ENCODE measurements at regions not wholly inside any gene's neighbourhood (a gene's known extent, or its start where the extent isn't known, plus 50 kb on each side); places are given as distances from the start of the nearest gene placed in this dataset.

DNA sequence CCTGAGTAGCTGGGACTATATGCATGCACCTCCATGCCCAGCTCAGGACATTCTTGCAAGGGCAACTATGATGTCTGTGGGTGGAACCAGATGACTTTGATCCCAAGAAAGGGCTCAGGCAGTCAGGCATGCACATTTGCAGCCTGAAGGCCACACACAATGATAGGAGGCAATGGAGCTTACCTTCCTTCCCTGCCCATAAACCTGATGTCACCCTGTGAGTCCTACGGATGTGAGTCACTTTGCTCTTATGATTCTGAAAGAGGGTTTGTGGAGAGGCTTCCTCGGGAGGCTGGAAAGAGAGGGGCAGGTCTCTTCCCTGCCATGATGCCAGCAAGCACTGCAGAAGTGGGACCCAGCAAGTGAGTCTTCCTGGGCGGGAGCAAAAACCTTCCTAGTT lies 202.4 kb downstream of the LY86 start:
- Histone ChIP-seq H3K9ac (ENCODE audit: extremely low read depth, insufficient read length, low read length) (no peak overlapping the region), H3K14ac (ENCODE audit: insufficient read depth, low read length) (no peak overlapping the region)

More for the DNA sequence above, 202.4 kb downstream of the LY86 start:
- Histone ChIP-seq H4K20me1 (ENCODE audit: control insufficient read depth, insufficient read depth, insufficient read length) (no peaks in the 10 kb centered on the region), H3K4ac (ENCODE audit: low read depth, low read length) (no peak overlapping the region), H4K5ac (ENCODE audit: insufficient read length, low read depth, low read length) (no peak overlapping the region), H3T11ph (ENCODE audit: low read length) (no peak overlapping the region), H4K8ac (replicated peaks; ENCODE audit: insufficient read length, low read depth, low read length) (no peak overlapping the region), H3K79me1 (ENCODE audit: insufficient read depth, low read depth, low read length, poor library complexity, severe bottlenecking) (no peaks in the 10 kb centered on the region), H2BK20ac (ENCODE audit: low read depth, low read length, poor library complexity, severe bottlenecking) (no peak overlapping the region), H2BK12ac (ENCODE audit: insufficient read length, low read depth, low read length) (no peak overlapping the region), H4K91ac (ENCODE audit: insufficient read length, low read depth, low read length) (no peak overlapping the region), H3K9me3 (ENCODE audit: control insufficient read depth, low read depth, low read length) (no peaks in the 10 kb centered on the region), H2BK15ac (ENCODE audit: low read depth, low read length) (no peak overlapping the region), H3K23me2 (ENCODE audit: insufficient read length, low read depth, low read length, poor library complexity, severe bottlenecking) (no peaks in the 10 kb centered on the region), H3K18ac (ENCODE audit: insufficient read length, low read depth, low read length) (no peak overlapping the region), H3K4me2 (ENCODE audit: insufficient read depth, insufficient read length, low read length) (no peak overlapping the region), H3K27ac (ENCODE audit: insufficient read length, low read depth, low read length) (no peak overlapping the region), H2BK120ac (ENCODE audit: low read depth, low read length, poor library complexity, severe bottlenecking) (no peak overlapping the region), H3K4me1 (ENCODE audit: insufficient read depth, low read length) (no peaks in the 10 kb centered on the region), H3K27me3 (ENCODE audit: insufficient read depth, low read length) (no peaks in the 10 kb centered on the region), H2AFZ (ENCODE audit: low read length) (no peak overlapping the region), H3K23ac (ENCODE audit: insufficient read length, low read depth, low read length) (no peak overlapping the region), H2AK5ac (ENCODE audit: insufficient read length, low read length) (no peak overlapping the region), H3K56ac (ENCODE audit: insufficient read length, low read depth, low read length) (no peak overlapping the region), H2BK5ac (ENCODE audit: insufficient read length, low read length) (no peak overlapping the region), H3K79me2 (ENCODE audit: insufficient read depth, low read length) (no peaks in the 10 kb centered on the region)
- no peaks in the 10 kb centered on the region for H3K36me3 Mint-ChIP-seq (ENCODE audit: insufficient read depth in 1 of 3, low read depth in 3 of 3)
- TF ChIP-seq, protein P1, sequence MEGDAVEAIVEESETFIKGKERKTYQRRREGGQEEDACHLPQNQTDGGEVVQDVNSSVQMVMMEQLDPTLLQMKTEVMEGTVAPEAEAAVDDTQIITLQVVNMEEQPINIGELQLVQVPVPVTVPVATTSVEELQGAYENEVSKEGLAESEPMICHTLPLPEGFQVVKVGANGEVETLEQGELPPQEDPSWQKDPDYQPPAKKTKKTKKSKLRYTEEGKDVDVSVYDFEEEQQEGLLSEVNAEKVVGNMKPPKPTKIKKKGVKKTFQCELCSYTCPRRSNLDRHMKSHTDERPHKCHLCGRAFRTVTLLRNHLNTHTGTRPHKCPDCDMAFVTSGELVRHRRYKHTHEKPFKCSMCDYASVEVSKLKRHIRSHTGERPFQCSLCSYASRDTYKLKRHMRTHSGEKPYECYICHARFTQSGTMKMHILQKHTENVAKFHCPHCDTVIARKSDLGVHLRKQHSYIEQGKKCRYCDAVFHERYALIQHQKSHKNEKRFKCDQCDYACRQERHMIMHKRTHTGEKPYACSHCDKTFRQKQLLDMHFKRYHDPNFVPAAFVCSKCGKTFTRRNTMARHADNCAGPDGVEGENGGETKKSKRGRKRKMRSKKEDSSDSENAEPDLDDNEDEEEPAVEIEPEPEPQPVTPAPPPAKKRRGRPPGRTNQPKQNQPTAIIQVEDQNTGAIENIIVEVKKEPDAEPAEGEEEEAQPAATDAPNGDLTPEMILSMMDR (conservative IDR thresholded peaks at IDR 0.05): no peak
- peaks cover 3% of the 10 kb centered on the region; the same call in 1 of the 2 replicates for H3K27me3 Mint-ChIP-seq (ENCODE audit: low read depth)
- peaks cover 0 to 9% of the 10 kb centered on the region in 2 experiments; a peak in 3 of 4 replicates for H3K4me1 Mint-ChIP-seq
- no peaks in the 10 kb centered on the region for H3K9me3 Mint-ChIP-seq
- no peak overlapping the region for H3K27ac Mint-ChIP-seq
- H3K4me3 Mint-ChIP-seq: no peak overlapping the region
- WGBS (ENCODE audit: extremely low coverage, insufficient read length, low lambda C conversion rate): no CpG with 5 or more reads among the region's 3 CpGs
- DNase-seq: no peak
